ENCODE measurements at regions not wholly inside any gene's neighbourhood (a gene's known extent, or its start where the extent isn't known, plus 50 kb on each side); places are given as distances from the start of the nearest gene placed in this dataset.

DNA sequence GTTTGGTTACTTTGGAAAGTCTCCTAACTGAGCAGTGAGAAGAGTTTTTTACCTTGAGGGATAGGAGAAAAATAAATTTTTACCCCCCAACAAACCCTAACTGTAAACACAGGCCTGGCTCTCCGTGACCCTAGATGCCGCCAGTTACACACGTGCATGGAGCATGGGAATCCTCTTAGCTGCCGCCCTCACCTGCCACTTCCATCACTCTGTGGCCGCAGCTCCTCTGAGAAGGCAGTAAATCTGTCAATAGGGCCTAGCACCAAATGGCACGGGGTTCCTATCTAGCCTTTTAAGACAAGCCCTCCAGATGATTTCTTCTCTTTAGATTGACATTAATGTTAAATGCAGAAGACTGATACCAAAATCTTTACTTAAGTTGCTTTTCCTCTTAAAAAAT is 330.3 kb upstream of the FAM241A start:
- no peak overlapping the region for H3K4me3 ChIP-seq
- ChIA-PET SMC1A (ENCODE audit: uncharacterized antibody, unreplicated experiment) (no interaction called here), POLR2A (no interaction called here), CTCF (no interaction called here), RAD21 (ENCODE audit: unreplicated experiment) (no interaction called here)
- ATAC-seq, result no peak
- intact Hi-C loops (cut with micrococcal nuclease; ENCODE audit: unreplicated experiment) (no loop called here), in situ Hi-C loops (cut with MboI) (no loop called here)
- TF ChIP-seq FOS (IDR thresholded peaks at IDR 0.05; ENCODE audit: borderline replicate concordance, extremely low read depth, insufficient read length) (no peak), HDAC6 (IDR thresholded peaks at IDR 0.05; ENCODE audit: unreplicated experiment) (no peak), REST (IDR thresholded peaks at IDR 0.05; ENCODE audit: low read depth, low read length) (no peak), NFIC (IDR thresholded peaks at IDR 0.05; ENCODE audit: low read depth, low read length) (no peak)
- TF ChIP-seq, protein P1, sequence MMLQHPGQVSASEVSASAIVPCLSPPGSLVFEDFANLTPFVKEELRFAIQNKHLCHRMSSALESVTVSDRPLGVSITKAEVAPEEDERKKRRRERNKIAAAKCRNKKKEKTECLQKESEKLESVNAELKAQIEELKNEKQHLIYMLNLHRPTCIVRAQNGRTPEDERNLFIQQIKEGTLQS (IDR thresholded peaks at IDR 0.05; ENCODE audit: borderline replicate concordance, extremely low read depth, low read depth, low read length), result no peak
- TF ChIP-seq, protein P2, sequence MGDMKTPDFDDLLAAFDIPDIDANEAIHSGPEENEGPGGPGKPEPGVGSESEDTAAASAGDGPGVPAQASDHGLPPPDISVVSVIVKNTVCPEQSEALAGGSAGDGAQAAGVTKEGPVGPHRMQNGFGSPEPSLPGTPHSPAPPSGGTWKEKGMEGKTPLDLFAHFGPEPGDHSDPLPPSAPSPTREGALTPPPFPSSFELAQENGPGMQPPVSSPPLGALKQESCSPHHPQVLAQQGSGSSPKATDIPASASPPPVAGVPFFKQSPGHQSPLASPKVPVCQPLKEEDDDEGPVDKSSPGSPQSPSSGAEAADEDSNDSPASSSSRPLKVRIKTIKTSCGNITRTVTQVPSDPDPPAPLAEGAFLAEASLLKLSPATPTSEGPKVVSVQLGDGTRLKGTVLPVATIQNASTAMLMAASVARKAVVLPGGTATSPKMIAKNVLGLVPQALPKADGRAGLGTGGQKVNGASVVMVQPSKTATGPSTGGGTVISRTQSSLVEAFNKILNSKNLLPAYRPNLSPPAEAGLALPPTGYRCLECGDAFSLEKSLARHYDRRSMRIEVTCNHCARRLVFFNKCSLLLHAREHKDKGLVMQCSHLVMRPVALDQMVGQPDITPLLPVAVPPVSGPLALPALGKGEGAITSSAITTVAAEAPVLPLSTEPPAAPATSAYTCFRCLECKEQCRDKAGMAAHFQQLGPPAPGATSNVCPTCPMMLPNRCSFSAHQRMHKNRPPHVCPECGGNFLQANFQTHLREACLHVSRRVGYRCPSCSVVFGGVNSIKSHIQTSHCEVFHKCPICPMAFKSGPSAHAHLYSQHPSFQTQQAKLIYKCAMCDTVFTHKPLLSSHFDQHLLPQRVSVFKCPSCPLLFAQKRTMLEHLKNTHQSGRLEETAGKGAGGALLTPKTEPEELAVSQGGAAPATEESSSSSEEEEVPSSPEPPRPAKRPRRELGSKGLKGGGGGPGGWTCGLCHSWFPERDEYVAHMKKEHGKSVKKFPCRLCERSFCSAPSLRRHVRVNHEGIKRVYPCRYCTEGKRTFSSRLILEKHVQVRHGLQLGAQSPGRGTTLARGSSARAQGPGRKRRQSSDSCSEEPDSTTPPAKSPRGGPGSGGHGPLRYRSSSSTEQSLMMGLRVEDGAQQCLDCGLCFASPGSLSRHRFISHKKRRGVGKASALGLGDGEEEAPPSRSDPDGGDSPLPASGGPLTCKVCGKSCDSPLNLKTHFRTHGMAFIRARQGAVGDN (IDR thresholded peaks at IDR 0.05), result no peak
- WGBS (ENCODE audit: insufficient coverage, insufficient replicate concordance, low lambda C conversion rate, missing lambda C conversion rate), result 12% methylated on average over 6 of the region's 6 CpGs
- no peak overlapping the region for H3K9ac ChIP-seq (ENCODE audit: control insufficient read depth, insufficient read depth, low read length)
- H2AFZ ChIP-seq (ENCODE audit: control insufficient read depth, low read depth, low read length), result no peak overlapping the region
- no peak overlapping the region for H3K4me2 ChIP-seq (ENCODE audit: control insufficient read depth, insufficient read depth)
- no peaks in the 10 kb centered on the region for H3K9me3 ChIP-seq (replicated peaks; ENCODE audit: control insufficient read depth, insufficient read depth, low read length)
- H3K36me3 ChIP-seq (ENCODE audit: control insufficient read depth in 2 of 2, insufficient read depth in 2 of 2, low read length in 1 of 2), result no peaks in the 10 kb centered on the region
- H3K79me2 ChIP-seq (ENCODE audit: control insufficient read depth, insufficient read depth, low read length), result no peaks in the 10 kb centered on the region
- H3K4me1 ChIP-seq (ENCODE audit: control insufficient read depth, insufficient read depth, low read length), result no peaks in the 10 kb centered on the region
- no TSS peak for BruUV-seq (replicated peaks)
- no peaks in the 10 kb centered on the region for H4K20me1 ChIP-seq (ENCODE audit: control insufficient read depth, insufficient read depth)
- no peak overlapping the region for H3K27ac ChIP-seq (ENCODE audit: control insufficient read depth, insufficient read depth)
- no peak for DNase-seq (ENCODE audit: low read depth, low spot score)
- no peaks in the 10 kb centered on the region for H3K27me3 ChIP-seq (replicated peaks in 1 of 2; ENCODE audit: control insufficient read depth in 2 of 2, insufficient read depth in 2 of 2, low read length in 1 of 2)
- FAIRE-seq, result no peak
